C4-2B (cell line): ENCODE measurements at regions not wholly inside any gene's neighbourhood (a gene's known extent, or its start where the extent isn't known, plus 50 kb on each side); places are given as distances from the start of the nearest gene placed in this dataset.

ENCODE experiments used
- ZFX ChIP-seq: fragments of 450-650 bp; IDR thresholded peaks from 2 replicates; pipeline ENCODE4 v1.6.1; 2017
- TF ChIP-seq, protein P1 (sequence below): fragments of 450-650 bp; conservative IDR thresholded peaks from 2 replicates; pipeline ENCODE4 v1.5.1; 2017; ENCODE audit warnings: mild to moderate bottlenecking

DNA sequence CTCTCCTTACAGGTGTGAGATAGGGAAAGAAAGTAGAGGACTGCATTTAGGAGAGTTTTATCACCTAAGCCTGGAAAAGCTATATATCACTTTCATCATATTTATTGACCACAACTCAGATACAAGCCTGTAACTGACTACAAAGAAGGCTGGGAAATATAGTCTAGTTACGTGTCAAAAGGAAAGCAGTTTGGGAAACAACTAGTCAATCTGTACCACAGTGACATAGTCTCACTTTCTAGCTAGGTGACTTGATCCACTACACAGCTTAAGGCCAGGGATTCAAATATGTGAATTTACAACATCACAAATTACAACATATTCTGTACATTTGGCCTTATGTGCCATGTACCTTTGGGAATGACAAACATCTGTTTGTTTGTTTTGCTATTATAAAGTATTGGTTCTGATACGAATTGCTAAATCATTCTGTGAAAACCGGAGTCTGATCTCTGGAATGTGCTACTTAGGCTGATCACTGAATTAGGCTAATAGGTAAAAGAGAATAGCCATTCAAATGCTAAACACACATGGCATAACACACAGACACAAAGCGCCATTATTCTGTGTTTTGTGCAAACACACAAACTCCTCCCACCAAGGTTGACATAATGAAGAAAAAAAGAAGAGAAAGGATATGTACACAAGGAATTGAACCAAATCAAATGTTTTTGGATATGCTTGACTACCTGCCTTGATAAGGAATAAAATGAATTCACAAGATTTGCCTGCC lies 279.8 kb downstream of the DUSP6 start:
- TF ChIP-seq, protein P1, sequence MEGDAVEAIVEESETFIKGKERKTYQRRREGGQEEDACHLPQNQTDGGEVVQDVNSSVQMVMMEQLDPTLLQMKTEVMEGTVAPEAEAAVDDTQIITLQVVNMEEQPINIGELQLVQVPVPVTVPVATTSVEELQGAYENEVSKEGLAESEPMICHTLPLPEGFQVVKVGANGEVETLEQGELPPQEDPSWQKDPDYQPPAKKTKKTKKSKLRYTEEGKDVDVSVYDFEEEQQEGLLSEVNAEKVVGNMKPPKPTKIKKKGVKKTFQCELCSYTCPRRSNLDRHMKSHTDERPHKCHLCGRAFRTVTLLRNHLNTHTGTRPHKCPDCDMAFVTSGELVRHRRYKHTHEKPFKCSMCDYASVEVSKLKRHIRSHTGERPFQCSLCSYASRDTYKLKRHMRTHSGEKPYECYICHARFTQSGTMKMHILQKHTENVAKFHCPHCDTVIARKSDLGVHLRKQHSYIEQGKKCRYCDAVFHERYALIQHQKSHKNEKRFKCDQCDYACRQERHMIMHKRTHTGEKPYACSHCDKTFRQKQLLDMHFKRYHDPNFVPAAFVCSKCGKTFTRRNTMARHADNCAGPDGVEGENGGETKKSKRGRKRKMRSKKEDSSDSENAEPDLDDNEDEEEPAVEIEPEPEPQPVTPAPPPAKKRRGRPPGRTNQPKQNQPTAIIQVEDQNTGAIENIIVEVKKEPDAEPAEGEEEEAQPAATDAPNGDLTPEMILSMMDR, result no peak
- no peak for TF ChIP-seq ZFX
